ENCODE measurements at regions not wholly inside any gene's neighbourhood (a gene's known extent, or its start where the extent isn't known, plus 50 kb on each side); places are given as distances from the start of the nearest gene placed in this dataset.

DNA sequence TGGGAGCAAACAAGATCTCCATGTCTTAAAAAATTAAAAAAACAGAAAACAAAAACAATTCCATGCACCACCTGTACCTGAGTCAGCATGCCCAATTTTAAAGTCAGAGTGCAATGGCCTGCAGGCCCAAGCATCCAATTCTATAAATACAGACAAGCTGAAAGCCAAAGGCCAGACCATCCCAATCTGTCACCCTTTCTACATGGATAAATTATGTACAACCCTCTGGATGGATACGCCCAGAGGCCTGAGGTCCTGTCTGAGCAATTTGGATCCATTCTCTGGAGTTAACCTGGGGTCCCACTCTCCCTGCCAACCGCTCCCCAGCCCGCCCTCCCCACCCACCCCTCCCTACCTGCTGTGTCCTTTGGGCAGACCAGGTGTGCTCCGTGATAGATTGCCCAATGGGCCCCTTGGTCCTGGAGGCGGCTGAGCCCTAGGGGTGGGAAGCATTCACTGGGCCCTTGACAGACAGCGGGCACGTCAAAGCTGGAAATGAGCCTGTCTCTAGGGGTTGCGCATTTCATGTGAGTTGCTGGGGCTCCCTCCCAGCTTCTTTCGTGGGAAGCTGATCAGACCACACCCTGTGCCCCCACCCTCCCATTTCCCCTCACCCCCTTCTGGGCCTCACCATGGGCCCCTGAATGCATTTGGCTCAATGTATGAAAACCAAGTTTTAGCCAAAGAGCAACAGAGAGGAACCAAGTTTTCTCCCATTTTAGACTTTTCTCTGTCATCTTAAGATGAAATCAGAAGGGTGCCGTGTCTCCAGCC lies 171.3 kb downstream of the BCL11B start:
- no peak for DNase-seq

- DNase-seq = no peak
Observed at GRCh38 chr14:99101855-99102461, 170.0 kb downstream of the BCL11B start.

DNA sequence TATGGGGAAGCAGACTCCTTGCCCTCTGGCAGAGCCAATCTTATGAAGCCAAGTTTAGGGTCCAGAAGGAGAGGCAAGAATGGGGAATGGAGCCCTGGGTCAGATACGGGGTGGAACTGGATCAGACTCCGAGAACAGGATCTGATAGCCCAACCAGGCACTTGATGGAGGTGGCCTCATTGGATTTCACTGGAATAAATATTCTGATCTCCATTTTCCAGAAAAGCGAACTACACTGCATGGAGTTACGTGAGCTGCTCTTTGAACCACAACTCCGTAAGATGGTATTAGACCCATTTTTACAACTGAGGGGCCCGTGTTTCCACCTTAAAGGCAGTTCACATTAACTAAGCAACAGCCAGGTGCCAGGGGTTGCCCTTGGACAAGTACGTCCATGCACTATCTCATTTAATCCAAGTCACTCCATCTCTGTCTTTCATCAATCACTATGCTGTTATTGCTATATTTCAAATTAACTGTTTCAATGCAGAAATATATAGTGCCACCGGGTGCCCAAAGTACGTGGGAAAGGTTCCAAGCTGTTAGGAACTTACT lies 155.2 kb downstream of the BCL11B start:
- no peak for DNase-seq

GRCh38 chr14:99117671-99118045 lies 154.3 kb downstream of the BCL11B start:
- DNase-seq = no peak

GRCh38 chr14:99118046-99118721 lies 153.8 kb downstream of the BCL11B start:
- no peak for DNase-seq

DNA sequence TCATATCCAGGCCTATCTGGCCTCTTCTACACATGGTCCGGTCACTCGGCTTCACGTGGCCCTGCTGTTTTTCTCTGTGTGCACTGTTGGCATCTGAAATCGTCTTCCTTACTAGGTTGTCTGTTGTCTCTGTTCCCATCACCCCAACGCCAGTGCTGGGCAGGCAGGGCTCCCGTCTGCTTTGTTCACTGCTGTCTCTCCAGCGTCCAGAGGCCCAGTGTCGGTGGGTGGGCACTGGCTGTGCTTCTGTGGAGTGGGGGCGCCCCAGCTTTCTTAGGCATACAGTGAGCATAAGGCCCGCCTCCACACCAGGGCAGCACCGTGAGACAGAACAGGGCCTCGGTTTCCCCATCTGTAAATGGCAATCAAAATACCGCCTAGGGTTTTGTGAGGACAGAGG lies 153.1 kb downstream of the BCL11B start:
- DNase-seq = no peak
